Muscle layer of duodenum (tissue), 2 donors: ENCODE measurements at regions not wholly inside any gene's neighbourhood (a gene's known extent, or its start where the extent isn't known, plus 50 kb on each side); places are given as distances from the start of the nearest gene placed in this dataset.

Experiments
- H3K27ac ChIP-seq: one replicate; pipeline ENCODE4 v1.7.0; 2013; ENCODE audit warnings: mild to moderate bottlenecking, low read length
- H3K27me3 ChIP-seq: one replicate; pipeline ENCODE4 v1.7.0; 2013; ENCODE audit warnings: low read depth, mild to moderate bottlenecking, control low read depth, low read length
- H3K36me3 ChIP-seq, 2 donors: one replicate each; pipeline ENCODE4 v1.7.0; 2013; ENCODE audit warnings: low read length in 2 of 2, control low read depth in 1 of 2, mild to moderate bottlenecking in 1 of 2; ENCODE audit not compliant: insufficient read depth in 2 of 2, control insufficient read depth in 1 of 2
- H3K4me1 ChIP-seq, 2 donors: one replicate each; pipeline ENCODE4 v1.7.0; 2013; ENCODE audit warnings: low read length in 2 of 2, mild to moderate bottlenecking in 2 of 2, control low read depth in 1 of 2, moderate library complexity in 1 of 2; ENCODE audit not compliant: insufficient read depth in 2 of 2, control insufficient read depth in 1 of 2
- H3K4me3 ChIP-seq, 2 donors: one replicate each; pipeline ENCODE4 v1.7.0; 2013; ENCODE audit warnings: low read length in 2 of 2, low read depth in 1 of 2, mild to moderate bottlenecking in 1 of 2
- H3K9me3 ChIP-seq, 2 donors: one replicate each; pipeline ENCODE4 v1.7.0; 2013; ENCODE audit warnings: low read length in 2 of 2, control low read depth in 1 of 2, mild to moderate bottlenecking in 1 of 2; ENCODE audit not compliant: control insufficient read depth in 1 of 2
- donor health status: healthy.

DNA sequence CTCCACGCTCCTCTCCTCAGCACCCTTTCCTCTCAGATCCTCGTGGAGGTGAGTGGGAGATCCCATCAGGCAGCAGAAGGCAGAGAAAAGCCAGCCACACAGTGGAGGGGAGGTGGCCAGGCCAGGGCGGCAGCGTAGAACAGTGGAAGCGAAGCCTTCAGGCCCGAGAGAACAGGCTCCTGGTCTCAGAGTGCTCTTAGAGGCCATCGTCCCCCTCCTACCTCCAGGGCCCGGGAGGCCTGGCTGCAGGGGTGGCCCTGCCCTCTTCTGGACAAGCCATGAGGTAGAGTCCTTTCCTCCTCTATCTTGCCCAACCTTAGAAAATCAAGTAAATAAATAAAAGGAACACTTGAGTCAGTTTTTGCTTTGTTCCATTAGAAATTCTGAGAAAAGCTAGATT is 202.0 kb downstream of the KATNAL1 start:
- H3K4me1 ChIP-seq: no peaks in the 10 kb centered on the region

DNA sequence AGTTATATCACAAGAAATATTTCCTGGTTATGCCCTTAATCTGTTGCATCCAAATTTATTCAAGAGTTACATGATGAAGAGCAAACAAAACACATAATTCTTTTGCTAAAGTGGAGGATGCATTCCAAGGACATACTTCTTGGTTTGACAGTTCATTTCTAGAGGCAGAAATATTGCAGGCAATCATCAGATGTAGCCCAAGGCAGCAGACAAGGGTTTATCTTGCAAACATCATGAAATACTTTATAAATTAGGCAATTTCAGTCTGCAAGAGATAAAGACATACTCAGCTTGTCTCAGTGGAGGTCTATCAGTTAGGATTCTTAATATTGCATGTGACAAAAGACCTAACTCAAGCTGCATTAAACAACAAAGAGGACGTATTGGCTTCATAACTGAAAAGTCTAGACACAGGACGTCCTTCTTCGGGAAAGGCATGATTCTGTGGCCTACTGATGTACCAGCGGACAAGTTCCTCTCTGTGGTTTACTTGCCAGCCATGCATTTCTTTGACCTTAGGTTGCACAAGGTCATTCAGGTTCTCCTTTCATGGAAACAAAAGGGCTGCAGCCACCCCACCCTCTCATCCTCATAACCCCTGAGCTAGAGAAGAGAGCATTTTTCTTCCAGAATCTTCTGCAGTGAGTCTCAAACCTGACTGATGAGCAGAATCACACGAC is 204.1 kb downstream of the KATNAL1 start:
- H3K27me3 ChIP-seq: no peaks in the 10 kb centered on the region
- H3K4me1 ChIP-seq: no peaks in the 10 kb centered on the region
- H3K9me3 ChIP-seq: no peaks in the 10 kb centered on the region
- no peak overlapping the region for H3K27ac ChIP-seq
- H3K4me3 ChIP-seq: no peak overlapping the region
- H3K36me3 ChIP-seq: no peaks in the 10 kb centered on the region

More for the DNA sequence above, 202.0 kb downstream of the KATNAL1 start:
- Histone ChIP-seq H3K27ac (no peak overlapping the region), H3K4me3 (no peak overlapping the region), H3K36me3 (no peaks in the 10 kb centered on the region), H3K9me3 (no peaks in the 10 kb centered on the region), H3K27me3 (no peaks in the 10 kb centered on the region)

DNA sequence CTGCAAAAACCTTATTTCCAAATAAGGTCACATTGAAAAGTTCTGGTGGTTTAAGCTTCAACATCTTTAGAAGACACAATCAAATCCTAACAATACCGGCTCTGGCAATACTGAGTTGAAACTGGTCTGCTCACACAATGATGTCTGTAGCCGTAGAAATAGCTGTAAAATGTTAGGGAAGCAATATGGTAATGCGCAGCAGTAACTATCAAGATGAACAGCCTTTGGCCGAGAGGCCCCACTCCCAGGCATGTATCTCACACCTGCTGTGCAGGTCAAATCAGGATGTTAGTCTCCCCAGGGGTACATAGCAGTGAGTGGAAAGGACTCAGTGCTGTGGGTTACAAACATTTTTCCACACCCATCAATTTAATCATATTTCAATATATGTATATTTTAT is 207.1 kb downstream of the KATNAL1 start:
- no peaks in the 10 kb centered on the region for H3K27me3 ChIP-seq
- no peaks in the 10 kb centered on the region for H3K4me1 ChIP-seq

DNA sequence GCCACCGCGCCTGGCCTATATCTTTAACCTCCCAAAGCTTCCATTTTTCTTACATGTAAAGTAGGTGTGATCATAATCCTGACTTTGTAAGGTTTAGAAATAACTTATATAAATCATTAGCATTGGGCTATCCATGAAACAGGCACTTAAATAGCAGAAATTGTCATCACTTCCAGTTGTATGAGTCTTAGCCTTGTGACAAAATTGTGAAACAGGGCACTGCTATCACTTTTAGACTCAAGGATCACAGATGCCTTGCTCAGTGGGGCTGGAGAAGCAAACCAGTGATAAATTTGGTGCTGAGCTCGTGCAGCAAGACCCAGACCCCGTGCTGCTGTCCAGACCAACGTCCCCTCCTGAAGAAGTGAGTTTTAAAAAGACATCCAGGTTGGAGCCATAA is 209.7 kb downstream of the KATNAL1 start:
- Histone ChIP-seq H3K4me3 (no peak overlapping the region), H3K36me3 (no peaks in the 10 kb centered on the region), H3K4me1 (no peaks in the 10 kb centered on the region), H3K27ac (no peak overlapping the region), H3K27me3 (no peaks in the 10 kb centered on the region), H3K9me3 (no peaks in the 10 kb centered on the region)

More for the DNA sequence above, 207.1 kb downstream of the KATNAL1 start:
- Histone ChIP-seq H3K4me3 (no peak overlapping the region), H3K27ac (no peak overlapping the region), H3K36me3 (no peaks in the 10 kb centered on the region), H3K9me3 (no peaks in the 10 kb centered on the region)

DNA sequence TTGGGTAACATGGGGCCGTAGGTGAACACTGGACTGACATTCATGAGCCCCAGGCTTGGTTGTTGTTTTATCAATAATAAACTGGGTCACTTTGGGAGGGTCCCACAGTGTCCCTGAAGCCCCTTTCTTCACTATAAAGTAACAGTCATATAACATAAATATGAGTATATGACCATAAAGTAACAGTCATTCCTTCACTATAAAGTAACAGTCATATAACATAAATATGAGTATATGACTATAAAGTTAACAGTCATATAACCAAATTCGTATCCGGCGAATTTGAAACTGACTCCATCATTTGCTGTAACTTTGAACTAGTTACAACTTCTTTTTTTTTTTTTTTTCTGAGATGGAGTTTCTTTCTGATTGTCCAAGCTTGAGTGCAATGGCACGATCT is 210.3 kb downstream of the KATNAL1 start:
- Histone ChIP-seq H3K4me1 (no peaks in the 10 kb centered on the region), H3K27me3 (no peaks in the 10 kb centered on the region), H3K4me3 (no peak overlapping the region), H3K9me3 (no peaks in the 10 kb centered on the region), H3K27ac (no peak overlapping the region), H3K36me3 (no peaks in the 10 kb centered on the region)

DNA sequence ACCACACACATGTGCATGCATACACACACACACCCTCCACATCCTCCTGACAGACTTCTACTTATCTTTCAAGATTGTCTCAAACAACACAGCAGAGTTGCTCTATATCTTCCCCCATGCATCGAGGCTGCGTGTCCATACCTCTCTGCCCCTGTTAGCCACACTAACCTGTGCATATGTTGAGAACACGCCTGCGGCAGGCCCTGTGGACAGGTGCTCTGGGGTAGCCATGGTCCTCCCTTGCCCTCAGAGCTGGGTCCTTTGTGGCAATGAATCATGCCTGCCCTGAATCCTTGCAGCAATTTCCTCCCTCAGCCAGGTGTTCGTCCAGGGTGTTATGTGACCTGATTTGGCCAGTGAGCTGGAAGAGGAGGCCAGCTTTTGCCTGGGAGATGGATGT is 213.3 kb downstream of the KATNAL1 start:
- Histone ChIP-seq H3K4me1 (no peaks in the 10 kb centered on the region), H3K27me3 (no peaks in the 10 kb centered on the region), H3K36me3 (no peaks in the 10 kb centered on the region), H3K9me3 (no peaks in the 10 kb centered on the region), H3K4me3 (no peak overlapping the region), H3K27ac (no peak overlapping the region)

GRCh38 chr13:30093236-30093635 is 214.1 kb downstream of the KATNAL1 start:
- H3K4me3 ChIP-seq: no peak overlapping the region
- H3K27me3 ChIP-seq: no peaks in the 10 kb centered on the region
- no peaks in the 10 kb centered on the region for H3K36me3 ChIP-seq
- no peaks in the 10 kb centered on the region for H3K9me3 ChIP-seq
- H3K27ac ChIP-seq: no peak overlapping the region
- no peaks in the 10 kb centered on the region for H3K4me1 ChIP-seq

DNA sequence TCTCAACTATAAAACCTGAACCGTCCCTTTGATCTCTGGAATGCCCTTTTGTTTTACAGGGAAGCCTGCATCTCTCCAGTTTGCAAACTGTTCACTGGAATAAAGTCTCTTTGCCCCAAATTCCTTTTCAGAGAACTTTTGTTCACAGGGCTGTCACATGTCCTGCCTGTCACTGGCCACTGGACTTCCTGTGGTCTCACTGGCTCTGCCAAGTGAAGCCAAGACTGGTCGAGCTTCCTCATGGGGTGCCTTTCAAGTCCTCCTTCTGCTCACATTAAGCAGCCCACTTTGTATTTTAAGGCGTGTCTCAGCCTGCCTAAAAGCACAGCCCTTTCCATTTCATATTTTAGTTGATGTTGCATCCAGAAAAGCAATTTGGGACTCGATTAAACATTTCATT is 215.7 kb downstream of the KATNAL1 start:
- no peak overlapping the region for H3K4me3 ChIP-seq
- no peaks in the 10 kb centered on the region for H3K27me3 ChIP-seq
- H3K9me3 ChIP-seq: no peaks in the 10 kb centered on the region
- H3K27ac ChIP-seq: no peak overlapping the region
- no peaks in the 10 kb centered on the region for H3K4me1 ChIP-seq
- no peaks in the 10 kb centered on the region for H3K36me3 ChIP-seq

- Histone ChIP-seq H3K36me3 (no peaks in the 10 kb centered on the region), H3K27ac (no peak overlapping the region), H3K9me3 (no peaks in the 10 kb centered on the region), H3K27me3 (no peaks in the 10 kb centered on the region), H3K4me1 (no peaks in the 10 kb centered on the region), H3K4me3 (no peak overlapping the region)
Observed at GRCh38 chr13:30091035-30091434, 216.3 kb downstream of the KATNAL1 start.

DNA sequence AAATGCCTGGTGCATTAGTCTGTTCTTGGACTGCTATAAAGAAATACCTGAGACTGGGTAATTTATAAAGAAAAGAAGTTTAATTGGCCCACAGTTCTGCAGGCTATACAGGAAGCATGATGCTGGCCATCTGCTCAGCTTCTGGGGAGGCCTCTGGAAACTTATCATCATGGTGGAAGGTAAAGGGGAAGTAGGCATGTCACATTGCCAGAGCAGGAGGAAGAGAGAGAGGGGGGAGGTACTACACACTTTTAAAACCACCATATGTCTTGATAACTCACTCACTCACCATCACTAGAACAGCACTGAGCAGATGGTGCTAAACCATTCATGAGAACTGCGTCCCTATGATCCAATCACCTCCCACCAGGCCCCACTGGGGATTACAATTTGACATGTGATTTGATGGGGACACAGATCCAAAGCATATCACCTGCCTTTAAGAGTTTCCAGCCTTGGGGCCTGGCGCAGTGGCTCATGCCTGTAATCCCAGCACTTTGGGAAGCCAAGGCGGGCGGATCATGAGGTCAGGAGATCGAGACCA is 219.0 kb downstream of the KATNAL1 start:
- no peak overlapping the region for H3K4me3 ChIP-seq
- H3K36me3 ChIP-seq: no peaks in the 10 kb centered on the region
- H3K27ac ChIP-seq: no peak overlapping the region
- H3K27me3 ChIP-seq: no peaks in the 10 kb centered on the region
- no peaks in the 10 kb centered on the region for H3K4me1 ChIP-seq
- no peaks in the 10 kb centered on the region for H3K9me3 ChIP-seq

DNA sequence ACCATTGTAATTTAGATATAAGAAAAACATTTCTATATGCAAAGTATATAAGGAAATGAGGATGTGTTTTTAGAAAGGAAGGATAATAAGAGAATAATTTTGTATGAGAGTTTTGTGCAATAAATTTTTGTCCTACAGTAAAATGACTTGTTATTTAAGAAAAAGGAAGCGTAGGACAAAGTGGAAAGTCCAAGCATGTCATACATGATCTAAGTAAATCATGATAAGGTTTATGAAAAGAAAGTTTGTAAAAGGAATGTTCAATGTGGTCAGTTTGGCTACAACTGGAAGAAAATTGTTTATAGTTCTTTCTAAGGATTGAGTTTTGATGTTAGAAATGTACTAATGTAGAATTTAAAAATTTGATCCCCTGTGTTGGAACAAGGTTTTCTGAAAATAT is 222.3 kb downstream of the KATNAL1 start:
- Histone ChIP-seq H3K27ac (no peak overlapping the region), H3K36me3 (no peaks in the 10 kb centered on the region), H3K9me3 (peaks cover 0 to 3% of the 10 kb centered on the region in 2 donors), H3K4me1 (no peaks in the 10 kb centered on the region), H3K4me3 (no peak overlapping the region), H3K27me3 (no peaks in the 10 kb centered on the region)

GRCh38 chr13:30082391-30082790 is 225.0 kb downstream of the KATNAL1 start:
- H3K4me3 ChIP-seq: no peak overlapping the region
- H3K4me1 ChIP-seq: no peaks in the 10 kb centered on the region
- peaks cover 0 to 3% of the 10 kb centered on the region in 2 donors for H3K9me3 ChIP-seq
- H3K36me3 ChIP-seq: no peaks in the 10 kb centered on the region
- H3K27ac ChIP-seq: no peak overlapping the region
- H3K27me3 ChIP-seq: no peaks in the 10 kb centered on the region
